ENCODE measurements at regions not wholly inside any gene's neighbourhood (a gene's known extent, or its start where the extent isn't known, plus 50 kb on each side); places are given as distances from the start of the nearest gene placed in this dataset.

GRCh38 chr13:65872448-65872847 lies 1357.7 kb downstream of the PCDH9 start:
- ATAC-seq = no peak

GRCh38 chr13:65868884-65869283 lies 1361.3 kb downstream of the PCDH9 start:
- no peak for ATAC-seq

- no peak for ATAC-seq
These were observed 1362.0 kb downstream of the PCDH9 start for GRCh38 chr13:65868099-65868498.

DNA sequence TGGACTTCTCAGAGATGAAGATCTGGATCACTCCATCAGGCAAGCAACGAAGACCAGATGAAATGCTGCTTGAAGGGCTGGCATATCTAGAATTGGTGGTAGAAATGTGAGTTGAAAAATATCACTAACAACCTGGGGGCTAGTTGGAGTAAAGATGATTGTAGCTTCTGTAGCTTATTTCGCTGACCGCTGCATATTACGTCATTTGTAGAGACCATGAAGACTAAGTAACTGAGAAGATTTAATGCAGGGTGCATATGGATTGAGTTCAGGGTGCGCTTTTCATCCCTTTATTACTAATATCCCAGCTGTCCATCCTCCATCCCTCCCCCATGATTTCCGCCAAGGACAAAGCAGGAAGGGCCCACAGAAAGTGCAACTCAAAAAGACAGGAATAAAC lies 1364.0 kb downstream of the PCDH9 start:
- no peak for ATAC-seq

GRCh38 chr13:65865206-65865605 lies 1364.9 kb downstream of the PCDH9 start:
- ATAC-seq = no peak

GRCh38 chr13:65864039-65864438 lies 1366.1 kb downstream of the PCDH9 start:
- ATAC-seq = no peak

DNA sequence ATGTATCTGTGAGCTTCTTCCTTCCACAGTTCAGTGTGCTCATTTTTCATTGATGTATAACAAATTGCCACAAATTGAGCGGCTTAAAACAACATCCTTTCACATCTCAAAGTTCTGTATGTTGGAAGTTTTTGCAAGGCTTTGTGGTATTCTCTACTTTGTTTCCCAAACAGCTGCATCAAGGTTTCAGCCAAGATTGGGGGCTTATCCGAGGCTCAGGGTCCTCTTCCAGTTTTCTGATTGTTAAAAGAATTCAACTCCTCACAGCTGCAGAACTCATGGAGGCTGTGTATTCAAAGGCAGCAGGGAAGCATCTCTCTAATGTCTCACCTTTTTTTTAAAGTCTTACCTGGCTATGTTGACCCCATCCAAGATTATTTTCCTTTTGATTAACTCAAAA lies 1369.8 kb downstream of the PCDH9 start:
- ATAC-seq = no peak

DNA sequence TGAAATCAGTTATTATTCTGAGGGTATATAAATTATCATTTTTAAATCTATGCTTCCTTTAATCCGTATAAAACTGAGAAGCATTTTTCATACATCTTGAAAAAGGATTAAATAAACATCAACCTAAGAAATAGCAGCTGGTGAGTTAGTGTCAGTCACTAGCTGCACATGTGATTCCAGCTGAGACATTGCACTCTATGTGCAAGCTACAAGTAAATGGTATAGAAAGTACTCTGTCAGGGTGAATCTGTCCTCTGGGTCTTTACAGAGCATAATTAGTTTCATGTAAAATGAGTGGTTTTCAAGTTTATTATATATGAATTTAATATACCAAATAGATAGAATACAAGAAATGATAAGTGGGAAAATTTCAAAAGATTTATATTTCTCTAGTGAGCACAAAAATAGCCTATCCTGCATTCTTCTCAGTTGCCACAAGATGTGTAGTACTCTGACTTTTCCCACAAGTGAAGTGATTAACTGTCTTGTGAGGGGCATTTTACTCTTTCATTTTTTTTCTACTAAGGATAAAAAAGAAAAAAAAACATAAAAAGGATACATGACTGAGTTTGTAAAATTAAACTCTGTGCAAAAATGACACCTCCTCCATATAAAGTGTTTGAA lies 1372.1 kb downstream of the PCDH9 start:
- ATAC-seq = no peak

- ATAC-seq = no peak
These were observed 1373.7 kb downstream of the PCDH9 start for GRCh38 chr13:65856431-65856830.

GRCh38 chr13:65855242-65855805 lies 1374.8 kb downstream of the PCDH9 start:
- ATAC-seq = no peak

GRCh38 chr13:65854431-65854830 lies 1375.7 kb downstream of the PCDH9 start:
- no peak for ATAC-seq

DNA sequence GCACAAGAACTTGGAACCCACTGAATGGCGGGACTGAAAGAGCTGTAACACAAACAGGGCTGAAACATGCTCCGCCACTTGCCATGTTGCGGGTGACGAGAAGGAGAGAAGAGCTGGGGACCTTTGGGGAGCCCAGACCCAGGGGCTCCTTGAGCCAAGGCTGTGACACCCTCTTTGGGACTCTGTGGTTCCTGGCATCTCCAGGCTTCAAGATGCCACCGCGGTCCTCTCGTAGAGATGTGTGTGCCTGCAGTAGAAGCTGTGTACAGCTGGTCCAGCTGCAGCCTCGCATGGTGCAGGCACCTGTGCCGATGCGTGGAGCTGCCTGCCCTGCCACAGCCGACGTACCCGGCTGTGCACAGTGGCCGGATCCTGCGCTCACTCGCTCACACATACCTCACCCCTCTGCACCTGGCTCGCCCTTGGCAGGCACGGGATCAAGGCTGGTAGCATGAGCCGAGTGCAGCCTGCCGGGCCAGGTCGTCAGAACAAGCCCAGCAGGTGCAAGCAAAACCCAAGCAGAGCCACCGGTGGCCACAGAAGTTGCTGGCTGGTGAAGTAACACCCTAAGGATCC lies 1385.8 kb downstream of the PCDH9 start:
- ATAC-seq = no peak

- no peak for ATAC-seq
These were observed 1386.8 kb downstream of the PCDH9 start for GRCh38 chr13:65843314-65843731.

GRCh38 chr13:65841156-65841555 lies 1389.0 kb downstream of the PCDH9 start:
- ATAC-seq = no peak

- no peak for ATAC-seq
These were observed 1394.1 kb downstream of the PCDH9 start for GRCh38 chr13:65836066-65836465.

GRCh38 chr13:65834897-65835296 lies 1395.2 kb downstream of the PCDH9 start:
- ATAC-seq = no peak

- no peak for ATAC-seq
These were observed 1399.5 kb downstream of the PCDH9 start for GRCh38 chr13:65830411-65831205.

GRCh38 chr13:65829241-65830008 lies 1400.7 kb downstream of the PCDH9 start:
- ATAC-seq = no peak

GRCh38 chr13:65826657-65827056 lies 1403.5 kb downstream of the PCDH9 start:
- no peak for ATAC-seq

- ATAC-seq = no peak
These were observed 1405.1 kb downstream of the PCDH9 start for GRCh38 chr13:65825039-65825438.

- no peak for ATAC-seq
These were observed 1422.1 kb downstream of the PCDH9 start for GRCh38 chr13:65808061-65808460.

DNA sequence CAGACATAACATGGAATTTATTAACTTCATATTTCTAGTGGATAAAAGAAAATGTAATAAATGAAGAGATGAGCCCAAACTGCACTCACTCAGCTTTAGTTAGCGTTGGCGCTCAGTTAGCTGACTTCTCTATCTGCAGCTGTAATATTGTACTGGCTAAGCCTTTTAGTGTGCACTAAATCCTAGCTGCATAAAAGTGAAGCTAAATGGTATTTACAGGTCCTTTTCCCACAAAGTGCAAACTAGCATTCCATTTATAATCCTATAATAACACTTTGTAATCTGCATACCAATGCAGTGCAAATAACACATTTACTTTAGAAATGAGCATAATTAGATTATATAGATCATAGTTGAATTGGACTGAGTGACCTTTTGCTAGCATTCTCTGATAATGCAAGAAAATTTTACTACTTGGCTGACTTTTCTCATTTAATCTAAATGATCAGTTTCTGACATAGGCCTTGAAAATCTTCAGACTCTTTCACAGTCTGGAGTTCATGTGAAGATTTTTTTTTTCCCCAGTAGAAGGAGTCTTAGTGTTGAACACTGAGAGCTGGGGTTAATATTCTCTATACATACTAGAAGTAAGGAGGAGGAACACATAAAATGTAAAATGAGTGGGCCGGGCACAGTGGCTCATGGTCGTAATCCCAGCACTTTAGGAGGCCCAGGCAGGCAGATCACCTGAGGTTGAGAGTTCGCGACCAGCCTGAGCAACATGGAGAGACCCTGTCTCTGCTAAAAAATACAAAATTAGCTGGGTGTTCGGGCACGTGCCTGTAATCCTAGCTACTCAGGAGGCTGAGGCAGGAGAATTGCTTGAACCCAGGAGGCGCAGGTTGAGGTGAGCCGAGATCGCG lies 1426.4 kb downstream of the PCDH9 start:
- no peak for ATAC-seq
